ENCODE measurements at regions not wholly inside any gene's neighbourhood (a gene's known extent, or its start where the extent isn't known, plus 50 kb on each side); places are given as distances from the start of the nearest gene placed in this dataset.

DNA sequence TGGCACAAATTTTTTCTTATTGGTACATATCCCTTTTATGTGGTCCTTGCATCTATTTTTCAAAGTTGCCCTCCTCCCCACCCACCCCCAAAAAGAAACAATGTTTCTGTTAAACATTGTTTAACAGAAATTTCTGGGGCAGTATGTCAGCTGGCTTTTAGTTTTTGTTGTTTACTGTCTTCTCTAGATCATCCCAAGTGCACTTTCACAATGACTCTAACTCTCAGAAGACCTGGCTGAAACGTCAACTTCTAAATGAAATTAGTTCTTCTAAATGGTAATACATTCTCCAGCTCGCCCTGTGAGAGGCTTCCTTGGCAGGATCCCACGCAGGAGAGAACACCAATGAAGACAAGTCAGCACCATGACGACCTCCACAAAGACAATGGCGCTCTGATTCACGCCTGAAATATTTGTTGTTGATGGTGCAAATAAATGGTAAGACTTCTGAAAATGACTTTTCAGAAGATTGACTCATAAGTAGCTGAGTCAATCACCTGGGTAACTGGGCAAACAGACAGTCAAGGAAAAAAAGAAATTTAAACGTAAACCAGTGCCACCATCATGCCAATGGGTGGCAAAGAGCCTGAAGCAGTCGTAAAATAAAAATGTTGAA lies 293.7 kb downstream of the FZD1 start:
- TF ChIP-seq, protein P1, sequence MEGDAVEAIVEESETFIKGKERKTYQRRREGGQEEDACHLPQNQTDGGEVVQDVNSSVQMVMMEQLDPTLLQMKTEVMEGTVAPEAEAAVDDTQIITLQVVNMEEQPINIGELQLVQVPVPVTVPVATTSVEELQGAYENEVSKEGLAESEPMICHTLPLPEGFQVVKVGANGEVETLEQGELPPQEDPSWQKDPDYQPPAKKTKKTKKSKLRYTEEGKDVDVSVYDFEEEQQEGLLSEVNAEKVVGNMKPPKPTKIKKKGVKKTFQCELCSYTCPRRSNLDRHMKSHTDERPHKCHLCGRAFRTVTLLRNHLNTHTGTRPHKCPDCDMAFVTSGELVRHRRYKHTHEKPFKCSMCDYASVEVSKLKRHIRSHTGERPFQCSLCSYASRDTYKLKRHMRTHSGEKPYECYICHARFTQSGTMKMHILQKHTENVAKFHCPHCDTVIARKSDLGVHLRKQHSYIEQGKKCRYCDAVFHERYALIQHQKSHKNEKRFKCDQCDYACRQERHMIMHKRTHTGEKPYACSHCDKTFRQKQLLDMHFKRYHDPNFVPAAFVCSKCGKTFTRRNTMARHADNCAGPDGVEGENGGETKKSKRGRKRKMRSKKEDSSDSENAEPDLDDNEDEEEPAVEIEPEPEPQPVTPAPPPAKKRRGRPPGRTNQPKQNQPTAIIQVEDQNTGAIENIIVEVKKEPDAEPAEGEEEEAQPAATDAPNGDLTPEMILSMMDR (IDR thresholded peaks at IDR 0.05), result no peak
- no peak for TF ChIP-seq ZFX (IDR thresholded peaks at IDR 0.05; ENCODE audit: borderline replicate concordance)

Measured in 22Rv1 (cell line).